K562 (cell line): ENCODE measurements at regions not wholly inside any gene's neighbourhood (a gene's known extent, or its start where the extent isn't known, plus 50 kb on each side); places are given as distances from the start of the nearest gene placed in this dataset.
"Not testable (repeated sequence)": the region's sequence is repeated elsewhere in the genome, so short reads cannot be mapped to it uniquely, and the experiment has no call there.

Source experiments
- BCL6 ChIP-seq: fragments of 250-450 bp; sonication (Bioruptor Pico); IDR thresholded peaks from 2 replicates; pipeline ENCODE4 v1.4.0; 2020
- BCLAF1 ChIP-seq, 2 experiments: fragments of 450-650 bp in 1 of 2; IDR thresholded peaks; 2 replicates each; pipeline ENCODE4 v1.6.1; 2011 to 2017; ENCODE audit warnings: low read depth in 2 of 2, antibody characterized with exemption in 1 of 2, borderline replicate concordance in 1 of 2, low read length in 1 of 2, mild to moderate bottlenecking in 1 of 2, mixed read lengths in 1 of 2; ENCODE audit not compliant: control insufficient read depth in 1 of 2
- EZH2 ChIP-seq: IDR thresholded peaks from 2 replicates; pipeline ENCODE4 v1.6.1; 2012; ENCODE audit warnings: low read depth, mild to moderate bottlenecking, inconsistent platforms, low read length, borderline replicate concordance
- IRF1 ChIP-seq: sonication (generic); formaldehyde crosslinking; IDR thresholded peaks from 2 replicates; pipeline ENCODE4 v1.8.0; 2022; ENCODE audit warnings: missing genetic modification reagents, mild to moderate bottlenecking, borderline replicate concordance
- JUNB ChIP-seq: fragments of 450-650 bp; formaldehyde crosslinking; conservative IDR thresholded peaks from 2 replicates; pipeline ENCODE4 v1.4.0; 2020; ENCODE audit warnings: mild to moderate bottlenecking
- KLF16 ChIP-seq: IDR thresholded peaks from 2 replicates; pipeline ENCODE4 v1.6.1; 2016; ENCODE audit warnings: antibody characterized with exemption
- NFE2L1 ChIP-seq: fragments of 450-650 bp; IDR thresholded peaks from 2 replicates; pipeline ENCODE4 v1.6.1; 2016; ENCODE audit warnings: missing genetic modification characterization, low read depth, mild to moderate bottlenecking, missing compliant biosample characterization, moderate library complexity, borderline replicate concordance
- PHF8 ChIP-seq: fragments of 200-600 bp; sonication (generic); IDR thresholded peaks from 2 replicates; pipeline ENCODE4 v1.6.1; 2012; ENCODE audit warnings: mixed run types, mild to moderate bottlenecking, inconsistent platforms, low read length, moderate library complexity, borderline replicate concordance
- RAD21 ChIP-seq, 2 experiments: fragments of 250-450 bp in 1 of 2; fragments of 450-650 bp in 1 of 2; sonication (Bioruptor Pico) in 1 of 2; formaldehyde crosslinking in 1 of 2; IDR thresholded peaks in 1 of 2; conservative IDR thresholded peaks in 1 of 2; 2 replicates each; pipeline versions ENCODE4 v1.4.0 to v1.8.0; 2020 to 2022; ENCODE audit warnings: mild to moderate bottlenecking in 2 of 2, moderate library complexity in 1 of 2
- RFX5 ChIP-seq: IDR thresholded peaks from 2 replicates; pipeline ENCODE4 v1.6.1; 2011; ENCODE audit warnings: low read depth, mild to moderate bottlenecking, improper control_type of control experiment, low read length
- RHOXF2B ChIP-seq: fragments of 250-450 bp; sonication (Bioruptor Pico); conservative IDR thresholded peaks from 2 replicates; pipeline ENCODE4 v1.5.1; 2021
- SNAPC5 ChIP-seq: fragments of 250-450 bp; sonication (Bioruptor Pico); IDR thresholded peaks from 2 replicates; pipeline ENCODE4 v1.8.0; 2021; ENCODE audit warnings: moderate library complexity, mild to moderate bottlenecking, inconsistent platforms
- ZBED1 ChIP-seq: IDR thresholded peaks from 2 replicates; pipeline ENCODE4 v1.6.1; 2014
- ZNF274 ChIP-seq: IDR thresholded peaks from 2 replicates; pipeline ENCODE4 v1.6.1; 2011; ENCODE audit warnings: low read depth, mild to moderate bottlenecking, low read length, moderate library complexity, borderline replicate concordance

GRCh38 chr1:43096528-43096927 lies 75.6 kb downstream of the EBNA1BP2 start:
- not testable (repeated sequence) for TF ChIP-seq PHF8; EZH2; RFX5; SNAPC5; KLF16; IRF1 (CRISPR knock-in tag); BCL6 (CRISPR knock-in tag); BCLAF1 (IDR thresholded peaks at IDR 0.05; ENCODE audit: borderline replicate concordance in 1 of 2, control insufficient read depth in 1 of 2, low read depth in 2 of 2, low read length in 1 of 2); JUNB; ZBED1; ZNF274; RAD21 (CRISPR knock-in tag; conservative IDR thresholded peaks at IDR 0.05 in 1 of 2, IDR thresholded peaks at IDR 0.05 in 1 of 2); NFE2L1 (tag); RHOXF2B (CRISPR knock-in tag)
